ENCODE measurements at regions not wholly inside any gene's neighbourhood (a gene's known extent, or its start where the extent isn't known, plus 50 kb on each side); places are given as distances from the start of the nearest gene placed in this dataset.

GRCh38 chr20:11030351-11030750, 356.6 kb upstream of the JAG1 start:
- intact Hi-C loops (cut with micrococcal nuclease): no loop called here
- no peak overlapping the region for H3K4ac ChIP-seq (ENCODE audit: low read depth, low read length)
- no peak overlapping the region for H4K91ac ChIP-seq (ENCODE audit: insufficient read depth, low read depth, low read length)
- dilution Hi-C loops (cut with HindIII; ENCODE audit: low sequenced_read_pairs, unreplicated experiment): no loop called here
- no TSS peak for BruUV-seq (replicated peaks)
- H2AK5ac ChIP-seq (ENCODE audit: low read depth, low read length): no peak overlapping the region
- no peak overlapping the region for H3K14ac ChIP-seq (replicated peaks; ENCODE audit: low read depth, low read length)
- H2BK15ac ChIP-seq (ENCODE audit: low read depth, low read length): no peak overlapping the region
- H3K9ac ChIP-seq (ENCODE audit: low read depth, low read length): no peak overlapping the region
- TF ChIP-seq FOS (IDR thresholded peaks at IDR 0.05; ENCODE audit: low read depth, low read length) (no peak), CEBPB (IDR thresholded peaks at IDR 0.05; ENCODE audit: low read depth, low read length) (no peak), CHD1 (IDR thresholded peaks at IDR 0.05; ENCODE audit: low read depth, low read length) (no peak), MAFK (IDR thresholded peaks at IDR 0.05; ENCODE audit: low read depth, low read length) (no peak), BHLHE40 (IDR thresholded peaks at IDR 0.05; ENCODE audit: low read depth, low read length) (no peak), MAZ (IDR thresholded peaks at IDR 0.05; ENCODE audit: borderline replicate concordance, low read depth, low read length) (no peak), RCOR1 (IDR thresholded peaks at IDR 0.05; ENCODE audit: insufficient replicate concordance, low read length) (no peak), ELK1 (IDR thresholded peaks at IDR 0.05; ENCODE audit: borderline replicate concordance, low read depth, low read length) (no peak)
- no peak overlapping the region for H3K4me2 ChIP-seq (ENCODE audit: low read depth, low read length)
- no peaks in the 10 kb centered on the region for H3K79me1 ChIP-seq (ENCODE audit: low read depth in 1 of 2, low read length in 2 of 2)
- no peak overlapping the region for H4K8ac ChIP-seq (ENCODE audit: low read depth in 2 of 2, low read length in 2 of 2)
- H3K4me1 ChIP-seq (ENCODE audit: control insufficient read depth, insufficient read depth, low read length): no peaks in the 10 kb centered on the region
- no peak overlapping the region for H3K56ac ChIP-seq (ENCODE audit: extremely low read depth, insufficient read depth, low read length)
- no peak for ATAC-seq (ENCODE audit: low read depth)
- no peak overlapping the region for H2BK20ac ChIP-seq (ENCODE audit: low read depth, low read length)
- no peaks in the 10 kb centered on the region for H3K27me3 ChIP-seq (ENCODE audit: control insufficient read depth, insufficient read depth, low read length)
- H3K4me3 ChIP-seq (ENCODE audit: insufficient read depth, low read depth, low read length): no peak overlapping the region
- H3K9me1 ChIP-seq (ENCODE audit: insufficient read depth, low read length): no peaks in the 10 kb centered on the region
- no peak overlapping the region for H3K27ac ChIP-seq (ENCODE audit: insufficient read depth, low read length)
- H3K9me3 ChIP-seq (ENCODE audit: control insufficient read depth, insufficient read depth, low read length): peaks cover 2% of the 10 kb centered on the region; the same call in 1 of the 2 replicates
- no peaks in the 10 kb centered on the region for H3K36me3 ChIP-seq (ENCODE audit: control insufficient read depth, insufficient read depth, low read length)
- H4K20me1 ChIP-seq (ENCODE audit: insufficient read depth, low read length): no peaks in the 10 kb centered on the region
- no peak overlapping the region for H3K23ac ChIP-seq (ENCODE audit: low read depth, low read length)
- no peak for DNase-seq
- no peak overlapping the region for H2AK9ac ChIP-seq (replicated peaks; ENCODE audit: low read depth, low read length, poor library complexity)
- no peak overlapping the region for H4K5ac ChIP-seq (ENCODE audit: low read depth, low read length)
- WGBS, 2 experiments (ENCODE audit: extremely low coverage in 2 of 2, insufficient read length in 1 of 2): 100% methylated on average over 2 of the region's 2 CpGs; no CpG with 5 or more reads in 1 of the 2 experiments
- no peak overlapping the region for H3K18ac ChIP-seq (ENCODE audit: low read depth, low read length)
- no peak overlapping the region for H2AFZ ChIP-seq (replicated peaks; ENCODE audit: low read length, poor library complexity)
- H2BK120ac ChIP-seq (ENCODE audit: low read depth, low read length): no peak overlapping the region
- POLR2A ChIA-PET (ENCODE audit: unreplicated experiment): no interaction called here
- CTCF ChIA-PET: no interaction called here
- in situ Hi-C loops (cut with MboI; ENCODE audit: low sequenced_read_pairs): no loop called here
- no peak overlapping the region for H2BK5ac ChIP-seq (ENCODE audit: low read depth, low read length, poor library complexity, severe bottlenecking)
